ENCODE measurements at regions not wholly inside any gene's neighbourhood (a gene's known extent, or its start where the extent isn't known, plus 50 kb on each side); places are given as distances from the start of the nearest gene placed in this dataset.

- no peak for DNase-seq
Measured at GRCh38 chr2:120785228-120785966, 49.7 kb downstream of the GLI2 start.

GRCh38 chr2:120786038-120786960, 50.6 kb downstream of the GLI2 start:
- DNase-seq, result no peak

DNA sequence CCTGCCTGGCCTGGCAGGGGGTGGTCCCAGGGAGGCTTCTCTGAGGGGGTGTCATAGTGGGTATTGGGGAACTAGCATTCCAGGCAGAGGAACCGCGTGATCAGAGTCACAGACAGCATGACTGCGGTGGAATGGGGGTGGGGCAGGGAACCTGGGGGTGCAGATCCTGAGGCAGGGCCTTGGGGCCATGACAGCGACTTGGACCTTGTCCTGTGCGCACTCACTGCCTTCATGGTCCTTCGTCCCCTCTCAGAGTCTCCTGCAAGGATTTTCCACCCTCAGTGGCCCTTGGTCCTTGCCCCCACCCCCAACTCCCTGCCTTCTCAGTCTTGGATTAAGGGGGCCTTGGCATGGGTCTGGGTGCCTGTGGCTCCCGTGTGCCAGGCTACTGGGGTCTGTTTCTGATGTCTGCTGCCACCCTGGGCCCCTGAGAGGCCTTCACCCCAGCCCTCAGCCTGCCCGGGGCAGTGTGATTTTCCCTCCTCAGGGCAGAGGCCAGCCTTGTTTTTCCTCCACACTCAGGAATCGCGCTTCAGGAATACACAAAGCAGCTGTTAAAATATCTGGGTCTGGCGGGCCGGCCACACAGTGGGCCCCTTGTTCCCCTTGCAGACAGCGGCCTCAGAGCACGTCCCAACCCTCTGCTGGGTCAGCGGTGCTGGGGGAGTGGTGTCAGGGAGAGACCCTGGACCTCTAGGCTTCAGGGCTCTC, 51.6 kb downstream of the GLI2 start:
- no peak for DNase-seq

DNA sequence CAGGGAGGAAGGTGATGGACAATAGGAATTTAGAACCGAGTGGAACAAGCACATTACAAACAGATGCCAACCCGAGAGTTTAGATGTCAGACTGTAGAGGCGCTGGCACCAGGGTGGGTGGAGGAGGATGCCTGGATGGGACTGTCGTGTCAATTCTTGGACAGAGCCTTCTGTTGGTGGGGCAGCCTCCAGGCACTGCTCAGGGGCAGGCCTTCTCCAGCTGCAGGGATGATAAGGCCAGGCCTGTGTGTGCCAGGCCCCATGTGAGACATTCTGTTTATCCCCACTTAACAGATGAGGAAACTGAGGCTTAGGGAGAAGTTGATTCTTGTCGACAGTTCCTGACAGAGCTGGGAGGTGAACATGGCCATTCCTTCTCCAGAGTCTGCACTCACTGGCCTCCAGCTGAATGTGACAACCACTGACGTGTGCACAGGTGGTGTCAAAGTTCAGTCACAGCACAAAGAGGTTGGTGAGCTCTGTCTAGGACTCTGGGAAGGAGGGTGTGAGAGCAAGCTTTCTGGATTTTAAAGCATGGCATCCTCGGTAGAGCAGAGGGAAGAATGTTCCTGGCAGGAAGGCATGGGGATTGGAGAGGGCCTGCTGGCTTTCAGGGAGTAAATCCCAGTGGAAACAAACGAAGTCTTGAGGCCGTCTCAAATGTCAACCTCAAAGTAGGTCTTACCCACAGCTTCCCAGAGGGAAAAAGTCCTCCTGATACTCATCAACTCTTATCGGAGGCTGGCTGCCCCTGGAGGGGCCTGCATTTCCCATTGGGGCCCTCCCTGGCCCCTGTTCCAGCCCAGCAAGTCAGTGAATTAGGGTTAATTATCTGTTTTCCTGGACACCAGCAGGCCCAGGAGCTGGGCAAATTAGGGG, 52.4 kb downstream of the GLI2 start:
- no peak for DNase-seq

- no peak for DNase-seq
Measured at GRCh38 chr2:120791243-120791961, 55.7 kb downstream of the GLI2 start.

DNA sequence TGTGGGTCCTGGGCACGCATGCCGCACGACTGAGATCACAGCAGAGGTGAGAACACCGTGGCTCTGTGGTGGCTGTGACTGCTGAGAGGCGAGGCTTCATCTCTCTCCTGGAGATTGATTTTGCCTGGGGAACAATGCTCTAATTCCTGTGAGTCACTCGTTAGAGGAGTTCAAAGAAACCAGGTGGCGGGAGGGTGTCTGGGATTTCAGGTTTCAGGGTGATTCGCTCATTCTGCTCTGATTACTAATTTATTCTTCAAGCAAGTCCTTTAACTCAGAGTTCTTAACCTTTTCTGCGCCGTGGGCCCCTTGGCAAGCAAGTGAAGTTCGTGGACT, 56.3 kb downstream of the GLI2 start:
- DNase-seq, result no peak

- no peak for DNase-seq
Measured at GRCh38 chr2:120793682-120794403, 58.2 kb downstream of the GLI2 start.

- DNase-seq, result no peak
Measured at GRCh38 chr2:120794716-120795115, 59.0 kb downstream of the GLI2 start.

GRCh38 chr2:120796094-120796493, 60.4 kb downstream of the GLI2 start:
- DNase-seq, result no peak

DNA sequence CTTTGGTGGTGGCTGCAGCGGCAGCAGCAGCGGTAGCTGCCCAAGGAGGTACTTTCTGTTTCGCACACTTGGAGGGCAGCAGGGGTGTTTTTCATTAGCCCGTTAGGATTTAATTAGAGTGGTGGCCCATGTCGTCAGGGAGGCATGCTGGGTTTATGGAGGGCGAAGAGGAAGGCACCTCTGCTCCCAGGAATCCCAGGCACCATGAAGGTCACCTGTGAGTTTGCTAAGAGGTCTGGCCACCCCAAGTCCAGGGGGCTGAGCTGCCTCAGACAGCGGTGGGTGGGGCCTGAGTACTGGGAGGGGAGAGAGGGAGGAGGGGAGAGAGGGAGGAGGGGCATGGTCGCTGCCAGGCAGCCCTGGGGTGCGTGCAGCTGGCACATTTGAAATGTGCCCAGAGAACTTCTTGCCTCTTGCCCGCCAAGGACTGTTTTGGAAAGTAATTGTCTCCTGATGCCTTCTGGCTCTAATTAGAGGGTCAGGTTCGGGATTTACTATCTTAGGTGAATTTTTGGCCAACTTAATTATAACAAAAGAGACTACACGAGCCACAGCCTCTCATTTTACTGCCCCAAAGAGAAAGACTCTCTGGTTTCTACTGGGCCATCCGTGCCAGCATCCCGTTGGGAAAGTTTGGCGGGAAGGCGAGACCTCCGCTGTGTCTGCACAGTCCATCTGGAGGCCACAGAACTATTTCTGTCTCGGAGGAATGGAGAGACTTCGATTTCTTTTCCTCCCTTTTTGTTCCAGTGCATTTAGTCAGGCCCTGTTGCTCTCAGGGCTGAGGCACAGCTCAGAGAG, 62.0 kb downstream of the GLI2 start:
- no peak for DNase-seq

- no peak for DNase-seq
Measured at GRCh38 chr2:120798567-120799247, 63.0 kb downstream of the GLI2 start.

DNA sequence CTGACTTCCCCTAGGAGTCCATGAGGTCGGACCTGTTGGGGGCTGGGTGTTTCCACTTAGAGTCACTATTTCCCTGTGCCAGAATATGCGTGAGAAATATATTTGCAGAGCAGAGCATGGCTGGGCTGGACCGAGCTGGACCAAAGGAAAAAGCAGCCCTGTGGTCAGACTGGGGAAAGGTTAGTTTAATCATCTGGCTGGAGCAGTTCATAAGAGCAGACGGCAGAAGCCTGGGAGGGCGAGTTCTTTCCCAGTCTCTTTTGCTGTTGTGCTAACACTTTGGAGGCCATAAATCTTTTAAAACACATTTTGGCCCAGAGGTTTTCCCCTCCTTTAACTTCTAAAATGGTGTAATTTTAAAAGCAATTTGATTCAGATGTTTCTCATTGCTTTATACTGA, 66.5 kb downstream of the GLI2 start:
- DNase-seq, result no peak

GRCh38 chr2:120802867-120803484, 67.3 kb downstream of the GLI2 start:
- no peak for DNase-seq

DNA sequence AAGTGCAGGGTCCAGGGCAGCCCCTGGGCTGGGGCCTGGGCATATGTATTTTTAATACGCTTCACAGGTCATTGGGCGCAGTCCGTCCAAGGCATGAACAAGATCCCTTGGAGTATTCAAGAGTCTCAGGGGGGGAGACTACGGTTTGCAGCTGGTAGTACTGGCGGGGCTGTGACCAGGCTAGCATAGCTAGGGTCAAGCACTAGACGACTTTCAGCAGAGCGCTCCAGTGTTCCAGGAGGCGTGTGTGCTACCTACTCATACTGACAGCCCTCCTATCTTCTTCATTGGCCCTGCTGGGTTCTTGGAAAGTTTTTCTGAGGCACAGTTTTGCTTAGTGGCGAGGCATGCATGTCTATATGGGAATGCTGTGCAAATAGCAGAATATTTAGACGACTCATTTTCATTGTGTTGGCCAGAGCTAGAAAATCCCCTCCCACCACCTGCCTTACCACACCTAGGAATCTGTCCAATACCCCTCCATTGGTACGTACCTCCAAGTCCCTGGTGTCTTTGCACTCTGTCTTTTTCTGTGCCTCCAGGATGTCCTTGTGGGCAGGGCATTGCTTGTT, 68.2 kb downstream of the GLI2 start:
- DNase-seq, result no peak

DNA sequence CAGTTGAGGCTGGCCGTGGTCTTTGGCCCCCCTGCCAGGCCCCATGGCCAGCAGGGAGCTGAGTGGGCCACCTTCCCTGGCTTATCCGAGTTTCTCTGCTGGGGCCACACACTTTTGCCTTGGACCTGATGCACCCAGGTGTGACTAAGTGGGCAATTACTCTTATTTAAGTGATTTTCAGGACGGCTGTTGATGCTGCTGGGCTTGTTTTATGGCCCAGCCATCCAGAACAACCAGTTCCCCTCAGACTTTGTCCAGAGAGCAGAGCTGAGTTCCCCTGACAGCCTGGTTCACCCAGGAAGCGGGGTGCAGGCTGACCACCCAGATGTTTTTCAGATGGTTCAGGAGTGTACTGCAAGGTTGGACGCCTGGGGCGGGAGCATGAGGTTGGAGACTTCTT, 68.8 kb downstream of the GLI2 start:
- DNase-seq, result no peak

GRCh38 chr2:120805011-120805410, 69.3 kb downstream of the GLI2 start:
- DNase-seq, result no peak

DNA sequence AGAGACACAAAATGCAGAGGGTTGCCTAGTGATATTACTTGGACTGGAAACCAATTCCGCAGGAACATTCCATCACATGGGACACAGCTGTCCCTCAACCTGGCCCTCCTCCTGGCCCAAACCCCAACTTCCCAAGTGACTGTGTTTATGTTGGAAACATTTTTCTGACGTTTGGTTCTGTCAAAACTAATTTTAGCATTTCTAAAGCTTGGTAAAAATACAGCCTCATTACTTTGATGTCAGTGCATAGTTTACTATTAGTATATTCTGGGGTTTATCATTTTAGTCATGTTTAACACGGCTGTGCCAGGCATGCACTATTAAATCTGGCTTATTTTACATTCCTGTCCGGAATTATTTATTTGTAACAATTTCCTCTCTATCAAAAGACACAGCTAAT, 69.9 kb downstream of the GLI2 start:
- no peak for DNase-seq

GRCh38 chr2:120807751-120808150, 72.1 kb downstream of the GLI2 start:
- DNase-seq, result no peak

GRCh38 chr2:120809151-120809550, 73.5 kb downstream of the GLI2 start:
- no peak for DNase-seq
